Left forelimb (tissue), 1 donor: ENCODE measurements at regions not wholly inside any gene's neighbourhood (a gene's known extent, or its start where the extent isn't known, plus 50 kb on each side); places are given as distances from the start of the nearest gene placed in this dataset.
A peak's percentile ranks its signal among the peaks of the same experiment; 100 is the strongest.

Experiments used
- DNase-seq: peaks from one replicate; pipeline ENCODE4 v3.0.0-alpha.2; 2018; ENCODE audit warnings: low spot score

- no peak for DNase-seq
These were observed 104.5 kb upstream of the TAF1B start for GRCh38 chr2:9738535-9739496.

- peak; percentile 79 for DNase-seq
These were observed 103.7 kb upstream of the TAF1B start for GRCh38 chr2:9739531-9739964.

GRCh38 chr2:9740382-9741073 lies 102.7 kb upstream of the TAF1B start:
- no peak for DNase-seq

GRCh38 chr2:9741110-9741509 lies 102.2 kb upstream of the TAF1B start:
- DNase-seq = no peak

GRCh38 chr2:9742601-9743000 lies 100.7 kb upstream of the TAF1B start:
- no peak for DNase-seq

GRCh38 chr2:9744256-9745004 lies 98.8 kb upstream of the TAF1B start:
- DNase-seq = no peak

GRCh38 chr2:9745153-9745899 lies 97.9 kb upstream of the TAF1B start:
- no peak for DNase-seq

GRCh38 chr2:9747396-9747795 lies 95.9 kb upstream of the TAF1B start:
- DNase-seq = no peak

- no peak for DNase-seq
These were observed 94.7 kb upstream of the TAF1B start for GRCh38 chr2:9748577-9748976.

GRCh38 chr2:9749546-9750223 lies 93.6 kb upstream of the TAF1B start:
- DNase-seq = no peak

GRCh38 chr2:9750224-9751215 lies 92.8 kb upstream of the TAF1B start:
- DNase-seq = no peak

- no peak for DNase-seq
These were observed 91.4 kb upstream of the TAF1B start for GRCh38 chr2:9751831-9752230.

GRCh38 chr2:9752441-9753275 lies 90.6 kb upstream of the TAF1B start:
- no peak for DNase-seq

- DNase-seq = no peak
These were observed 90.0 kb upstream of the TAF1B start for GRCh38 chr2:9753276-9753600.

GRCh38 chr2:9753665-9754531 lies 89.4 kb upstream of the TAF1B start:
- DNase-seq = no peak

- DNase-seq = no peak
These were observed 88.8 kb upstream of the TAF1B start for GRCh38 chr2:9754532-9754887.

- no peak for DNase-seq
These were observed 88.3 kb upstream of the TAF1B start for GRCh38 chr2:9755008-9755407.

GRCh38 chr2:9755638-9756037 lies 87.6 kb upstream of the TAF1B start:
- DNase-seq = no peak
